GM19455 (cell line): ENCODE measurements at regions not wholly inside any gene's neighbourhood (a gene's known extent, or its start where the extent isn't known, plus 50 kb on each side); places are given as distances from the start of the nearest gene placed in this dataset.

Experiments used
- ATAC-seq: cut with Tn5 transposase; IDR thresholded peaks from one replicate; pipeline ENCODE4 v1.9.1; 2021; ENCODE audit not compliant: unreplicated experiment

DNA sequence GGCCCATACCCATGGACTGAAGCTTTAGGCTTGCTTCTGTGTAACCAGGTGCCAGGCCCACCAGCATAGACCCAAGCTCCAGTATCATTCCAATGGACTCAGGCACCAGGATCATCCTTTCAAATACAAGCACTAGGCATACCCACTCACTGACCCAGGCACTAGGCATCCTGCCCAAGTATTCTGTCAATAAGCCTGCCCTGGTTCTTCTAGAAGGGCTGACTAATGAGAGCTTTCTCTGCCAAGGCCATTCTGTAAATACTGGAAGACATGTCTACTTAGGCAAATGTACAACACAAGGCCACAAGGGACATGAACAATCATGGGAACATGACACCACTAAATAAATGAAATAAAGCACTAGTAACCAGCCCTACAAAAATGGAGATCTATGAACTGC, 352.2 kb downstream of the FSCB start:
- ATAC-seq, result no peak

DNA sequence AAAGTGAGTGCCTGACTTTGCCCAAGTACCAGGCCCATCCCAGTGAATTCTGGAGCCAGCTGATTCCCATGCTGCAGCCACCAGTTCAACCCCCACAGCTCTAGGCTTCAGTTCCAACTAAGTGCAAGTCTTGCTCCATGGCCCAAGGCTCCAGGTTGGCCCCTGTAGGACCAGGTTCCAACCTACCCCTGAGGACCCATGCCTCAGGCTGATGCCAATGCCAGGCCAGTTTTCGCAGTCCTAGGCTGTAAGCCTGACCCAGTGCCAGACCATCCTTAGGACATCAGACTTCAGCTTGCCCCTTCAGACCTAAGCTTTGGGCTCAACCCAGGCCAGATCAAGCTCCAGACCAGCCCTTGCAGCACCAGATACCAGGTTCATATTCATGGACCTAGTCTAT, 352.6 kb downstream of the FSCB start:
- no peak for ATAC-seq

DNA sequence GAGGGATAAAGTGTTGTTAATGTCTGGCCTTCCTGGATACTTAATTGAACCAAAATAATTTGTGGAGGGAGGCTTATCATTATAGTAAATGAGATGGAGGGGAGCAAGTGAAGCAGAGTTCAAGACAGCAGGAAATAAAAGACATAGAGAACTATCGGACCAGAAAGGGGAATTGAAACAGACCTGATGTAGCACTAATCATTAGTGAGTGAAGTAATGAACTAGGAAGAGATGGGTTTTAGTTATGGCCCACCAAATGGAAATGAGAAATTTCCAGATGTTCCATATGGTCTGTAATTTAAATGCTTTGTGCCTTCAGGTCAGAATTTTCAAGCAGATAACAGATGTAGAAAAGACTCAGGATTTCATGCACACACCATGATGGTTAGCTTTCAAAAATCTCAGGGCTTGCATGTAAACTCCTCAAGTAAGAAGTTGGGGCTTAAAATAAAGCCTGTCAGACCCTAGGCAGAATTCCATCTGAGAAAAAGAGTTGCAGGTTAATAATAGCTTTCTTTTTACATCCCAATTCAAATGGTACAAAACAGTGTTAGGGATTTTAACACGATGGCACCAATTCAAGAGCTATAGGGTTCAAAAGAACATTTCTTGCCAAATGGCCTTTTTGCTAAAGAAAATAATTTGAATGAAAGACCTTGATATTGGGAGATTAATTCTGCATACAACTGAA, 355.8 kb downstream of the FSCB start:
- no peak for ATAC-seq

DNA sequence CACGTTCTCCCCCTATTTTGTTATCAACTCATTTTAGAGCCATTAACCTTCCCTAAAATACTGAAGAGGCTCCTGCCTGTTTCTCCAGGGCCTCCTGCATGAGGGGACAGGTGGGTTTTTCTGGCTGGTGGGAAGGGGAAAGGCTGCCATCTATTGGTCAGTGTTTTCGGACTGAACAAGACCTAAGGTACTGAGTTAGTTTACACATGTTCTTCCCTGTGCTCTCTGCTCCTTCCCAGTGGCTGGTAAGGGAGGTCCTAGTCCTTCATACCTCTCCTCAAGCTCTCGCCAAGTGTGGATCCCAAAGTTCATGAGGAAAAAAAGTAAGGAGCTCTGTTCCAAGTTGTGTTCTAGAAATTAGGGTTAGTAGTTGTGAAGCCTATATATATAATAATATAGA, 357.5 kb downstream of the FSCB start:
- ATAC-seq, result no peak

DNA sequence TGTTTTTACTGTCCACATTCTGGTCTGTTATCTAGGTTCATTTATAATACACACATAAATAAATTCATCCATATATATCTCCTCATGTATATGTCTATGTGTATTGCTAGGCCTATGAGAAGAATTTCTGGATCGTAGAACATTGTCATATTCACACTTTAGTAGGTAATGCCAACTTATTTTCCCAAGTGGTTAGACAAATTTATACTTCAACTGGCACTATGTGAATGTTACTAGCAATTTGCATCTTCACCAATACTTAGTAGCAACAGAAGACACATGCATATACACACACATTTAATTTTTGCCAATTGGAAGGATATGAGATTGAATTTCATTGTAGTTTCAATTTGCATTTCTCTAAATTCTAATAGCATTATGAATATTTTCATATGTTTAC, 365.1 kb downstream of the FSCB start:
- no peak for ATAC-seq

DNA sequence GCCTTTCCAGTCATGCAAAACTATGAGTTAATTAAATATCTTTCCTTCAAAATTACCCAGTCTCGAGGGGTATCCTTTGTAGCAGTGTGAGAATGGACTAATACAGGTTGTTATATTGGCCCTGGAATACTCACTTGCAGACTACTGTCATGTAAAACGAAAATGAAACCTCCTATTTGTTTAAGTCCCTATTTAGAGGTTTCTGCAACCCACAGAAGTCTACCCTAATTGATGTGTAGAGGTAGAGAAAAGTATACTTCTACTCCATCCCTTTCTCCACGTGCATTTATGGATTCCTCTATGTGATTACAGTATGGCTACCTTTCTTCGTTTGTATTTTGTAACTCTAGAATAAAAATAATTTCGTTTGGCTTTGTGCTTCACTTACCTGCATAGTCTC, 371.1 kb downstream of the FSCB start:
- peak; percentile 74 for ATAC-seq

DNA sequence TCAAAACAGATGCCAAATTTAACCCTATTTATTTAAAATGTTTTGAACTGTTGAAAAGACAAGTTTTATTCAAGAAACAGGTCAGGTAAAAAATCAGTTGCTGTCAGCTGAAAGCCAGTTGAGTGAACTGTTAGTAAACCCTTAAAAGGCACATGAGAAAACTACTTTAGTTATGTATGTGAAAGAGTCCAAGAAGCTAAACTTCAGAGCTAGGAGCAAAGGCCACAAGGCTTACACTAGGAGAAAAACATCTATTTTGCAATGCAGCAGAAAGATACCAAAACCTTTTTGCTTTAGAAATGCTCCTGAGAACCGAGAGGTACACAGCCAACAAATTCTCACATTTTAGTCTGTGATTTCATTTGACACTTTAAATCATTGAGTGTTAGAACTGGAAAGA, 375.2 kb downstream of the FSCB start:
- ATAC-seq, result no peak

DNA sequence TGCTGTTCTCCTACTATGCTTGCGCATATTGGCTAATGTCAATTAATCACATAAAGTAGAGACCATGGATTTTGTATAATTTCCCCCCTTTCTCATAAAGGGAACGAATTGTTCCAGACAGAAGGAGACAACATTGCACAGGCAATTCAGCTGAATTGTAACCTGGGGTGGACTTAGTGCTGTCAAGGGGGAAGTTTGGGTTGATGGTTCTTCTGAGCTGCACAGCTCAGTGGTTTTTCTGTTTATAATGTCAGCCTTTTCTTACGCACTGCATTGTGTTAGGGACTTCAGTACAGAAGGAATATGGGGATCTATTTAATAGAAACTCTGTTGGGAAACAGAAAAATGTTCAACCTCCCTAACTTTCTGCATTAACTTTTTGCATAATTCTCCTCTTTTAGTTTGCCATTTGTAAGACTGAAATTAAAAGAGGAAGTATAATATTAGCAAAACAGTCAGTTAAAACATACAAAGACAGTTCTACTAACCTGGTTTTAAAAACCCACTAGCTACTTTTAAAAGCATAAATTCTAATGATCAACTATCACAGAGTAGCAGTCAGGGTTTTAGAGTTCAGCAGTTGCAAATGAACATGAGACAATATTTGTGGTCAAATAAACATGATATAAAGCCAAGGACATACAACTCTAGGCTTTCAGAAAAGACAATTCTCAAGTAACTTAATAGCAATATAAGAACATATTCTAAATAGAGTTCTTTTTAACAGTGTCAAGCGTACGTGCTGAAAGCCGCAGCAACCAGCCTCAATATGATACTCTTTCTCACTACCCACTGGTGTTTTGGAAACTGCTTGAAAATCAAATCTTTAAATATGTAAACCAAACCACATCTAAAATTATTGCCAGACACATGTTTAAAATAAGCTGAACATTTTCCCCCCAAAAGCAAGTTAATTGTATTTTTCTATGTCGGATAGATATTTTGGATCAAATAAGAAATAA, 393.0 kb downstream of the FSCB start:
- ATAC-seq, result peak; percentile 52

DNA sequence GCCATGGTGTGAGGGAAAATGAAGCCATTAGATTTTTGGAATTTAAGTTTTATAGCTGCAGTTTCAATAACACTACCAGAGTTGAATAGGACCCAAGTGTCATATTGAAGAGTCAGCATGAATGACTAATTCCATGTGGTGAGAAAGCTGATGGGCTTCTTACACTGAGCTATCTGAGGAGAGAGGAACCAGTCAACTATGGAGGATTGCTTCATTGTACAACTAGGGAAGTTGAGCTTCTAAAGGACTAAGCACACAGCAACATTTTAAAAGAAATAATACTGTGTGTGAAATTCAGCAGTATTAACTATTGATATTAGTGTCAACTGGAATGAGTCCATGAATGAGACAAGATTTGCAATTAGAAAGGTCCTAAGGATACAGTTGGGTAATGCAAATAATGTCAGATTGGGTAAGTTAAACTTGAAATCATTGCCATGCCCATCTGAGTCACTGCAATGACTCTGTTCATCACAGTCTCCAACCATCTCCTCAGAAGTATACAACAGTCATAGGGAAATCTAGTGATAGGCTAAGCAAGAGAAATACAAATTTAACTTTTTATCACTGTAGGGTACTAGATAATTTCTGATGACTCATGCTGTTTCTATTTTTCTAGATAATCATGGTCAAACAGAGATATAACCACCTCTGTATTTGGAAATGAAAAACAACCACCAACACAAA, 394.2 kb downstream of the FSCB start:
- ATAC-seq, result peak; percentile 23

DNA sequence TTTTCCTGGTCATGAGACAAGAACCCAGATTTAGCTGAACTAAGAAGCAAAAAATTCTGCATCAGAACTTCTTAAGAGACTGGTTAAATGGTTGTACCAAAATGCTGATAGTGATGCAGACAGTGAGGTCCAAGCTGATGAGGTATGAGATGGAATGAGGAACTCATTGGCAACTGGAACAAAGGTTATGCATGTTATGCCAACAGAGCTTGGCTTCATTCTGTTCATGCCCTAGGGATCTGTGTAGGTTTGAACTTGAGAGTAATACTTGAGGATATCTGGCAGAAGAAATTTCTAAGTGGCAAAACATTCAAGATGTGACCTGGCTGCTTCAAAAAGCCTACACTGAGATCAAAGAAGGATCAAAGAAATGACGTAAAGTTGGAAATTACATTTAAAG, 398.0 kb downstream of the FSCB start:
- ATAC-seq, result no peak

DNA sequence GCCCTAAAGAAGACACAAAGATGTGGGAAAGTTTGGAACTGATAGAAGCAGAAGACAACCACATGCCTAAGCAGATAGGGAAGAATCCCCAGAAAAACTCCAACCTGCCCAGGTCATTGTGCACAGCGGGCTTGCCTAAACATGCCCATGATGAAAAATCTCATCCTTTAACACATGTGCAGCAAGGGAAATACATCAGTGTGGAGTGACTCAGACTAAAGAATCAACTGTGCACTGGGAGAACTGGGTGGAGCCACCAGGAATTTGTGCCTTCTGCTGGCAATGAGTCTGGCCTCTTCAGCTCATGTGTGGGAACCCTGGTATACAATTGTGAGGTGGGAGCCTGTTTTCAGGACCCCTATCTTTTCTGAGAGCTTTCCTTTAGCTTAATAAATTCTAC, 398.5 kb downstream of the FSCB start:
- ATAC-seq, result no peak

DNA sequence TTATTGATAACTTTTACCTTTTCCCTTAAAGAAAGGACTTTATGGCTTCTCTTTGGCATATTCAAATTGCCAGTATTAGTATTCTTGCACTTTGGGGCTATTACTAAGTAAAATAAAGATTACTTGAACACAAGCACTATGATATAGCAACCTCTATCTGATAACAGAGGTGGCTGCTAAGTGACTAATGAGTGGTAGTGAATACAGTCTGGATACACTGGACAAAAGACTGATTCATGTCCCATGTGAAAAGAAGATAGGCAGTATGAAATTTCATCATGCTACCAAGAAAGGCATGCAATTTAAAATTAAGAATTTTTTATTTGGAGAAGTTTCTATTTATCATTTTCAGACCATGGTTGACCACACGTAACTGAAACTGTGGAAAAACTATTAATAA, 399.9 kb downstream of the FSCB start:
- ATAC-seq, result no peak

DNA sequence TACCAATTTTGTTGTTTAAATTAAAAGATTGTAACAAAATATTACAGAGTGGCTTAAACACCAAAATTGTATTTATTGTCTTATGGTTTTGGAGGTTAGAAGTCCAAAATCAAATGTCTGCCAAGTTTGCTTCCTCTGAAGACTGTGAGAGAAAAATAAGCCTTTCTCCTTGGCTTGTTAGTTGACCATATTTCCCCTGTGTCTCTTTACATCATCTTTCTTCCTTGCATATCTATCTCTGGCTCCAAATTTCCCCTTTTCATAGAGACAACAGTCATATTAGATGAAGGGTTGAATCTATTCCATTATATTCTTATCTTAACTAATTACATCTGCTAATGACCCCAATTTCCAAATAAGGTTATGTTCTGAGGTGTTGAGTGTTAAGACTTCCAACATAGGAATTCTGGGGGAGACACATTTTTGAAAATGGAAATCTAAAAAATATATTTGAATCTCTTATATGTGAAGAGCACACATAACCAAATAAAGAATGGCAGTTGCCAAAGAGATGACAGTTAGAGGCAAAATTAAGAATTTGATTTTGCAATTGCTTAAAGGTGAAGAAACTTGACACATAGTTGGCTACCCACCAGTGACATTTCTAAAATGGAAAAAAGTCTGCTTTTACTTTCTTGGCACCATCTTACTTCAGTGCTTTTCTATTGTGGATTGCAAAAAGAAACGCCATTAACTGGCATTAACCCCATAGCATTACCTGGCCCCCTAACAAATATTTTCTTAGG, 407.2 kb downstream of the FSCB start:
- ATAC-seq, result no peak

DNA sequence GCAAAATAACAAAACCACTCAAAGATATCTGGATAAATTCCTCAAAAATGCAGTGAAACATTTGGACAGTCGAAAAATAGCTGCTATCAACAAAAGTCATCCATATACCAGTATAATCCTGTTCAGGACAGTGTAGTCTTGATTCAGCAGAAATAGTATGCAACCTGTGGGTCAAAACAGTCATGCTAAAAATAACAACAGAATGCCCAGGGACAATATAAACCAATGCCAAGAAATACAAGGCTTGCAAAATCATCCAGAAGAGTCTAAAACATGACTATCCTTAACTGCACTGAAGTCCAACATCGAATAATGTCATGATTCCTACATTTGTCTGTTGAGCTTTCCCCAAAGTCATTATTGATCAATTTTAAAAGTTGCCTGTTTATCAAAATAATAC, 425.9 kb downstream of the FSCB start:
- no peak for ATAC-seq

DNA sequence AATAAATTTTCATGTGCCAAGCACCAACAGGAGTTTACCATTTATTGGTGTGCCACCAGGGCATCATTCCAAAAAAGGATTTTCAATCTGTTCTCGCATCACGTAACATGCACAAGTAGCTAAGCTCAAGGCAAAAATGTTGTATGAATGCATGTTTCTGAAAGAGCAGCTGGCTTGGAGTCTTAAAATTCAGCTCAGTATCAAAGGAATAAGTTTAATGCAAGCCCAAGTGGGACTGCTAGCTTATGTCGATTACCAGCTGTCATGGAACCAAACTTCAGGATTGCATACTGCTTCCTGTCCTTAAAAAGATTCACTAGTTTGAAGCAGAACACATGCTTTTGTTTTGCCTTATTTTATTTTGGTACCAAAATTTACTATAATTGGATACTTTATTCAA, 437.0 kb downstream of the FSCB start:
- no peak for ATAC-seq

DNA sequence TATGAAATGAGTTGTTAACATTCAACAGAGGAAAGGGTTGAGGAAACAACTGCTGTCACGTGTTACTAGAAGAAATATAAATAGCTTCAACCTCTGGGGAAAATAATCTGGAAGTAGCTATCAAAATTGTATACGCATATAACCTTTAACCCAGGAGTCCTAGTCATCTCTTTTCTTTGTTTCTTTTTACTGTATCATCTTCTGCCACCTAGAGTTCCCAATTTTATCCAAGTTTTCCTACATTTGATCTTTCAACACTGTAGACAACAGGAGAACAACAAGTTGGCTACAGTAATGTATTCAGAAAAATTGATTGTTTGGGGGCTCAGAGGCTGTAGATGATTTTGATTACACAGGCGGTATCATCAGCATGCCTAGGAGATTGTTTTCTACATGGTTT, 453.7 kb downstream of the FSCB start:
- ATAC-seq, result no peak

DNA sequence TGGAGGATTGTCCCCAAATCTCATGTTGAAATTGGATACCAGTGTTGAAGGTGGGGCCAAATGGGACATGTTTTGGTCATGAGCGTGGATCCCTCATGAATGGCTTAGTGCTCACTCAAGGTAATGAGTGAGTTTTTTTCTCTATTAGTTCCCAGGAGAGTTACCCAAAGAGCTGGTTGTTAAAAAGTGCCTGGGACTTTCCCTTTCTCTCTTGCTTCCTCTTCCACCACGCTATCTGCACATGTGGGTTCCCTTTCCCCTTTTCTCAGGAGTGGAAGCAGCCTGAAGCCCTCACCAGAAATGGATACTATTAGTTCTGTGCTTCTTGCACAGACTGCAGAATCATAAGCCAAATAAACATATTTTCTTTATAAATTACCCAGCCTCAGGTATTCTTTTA, 465.4 kb downstream of the FSCB start:
- no peak for ATAC-seq

DNA sequence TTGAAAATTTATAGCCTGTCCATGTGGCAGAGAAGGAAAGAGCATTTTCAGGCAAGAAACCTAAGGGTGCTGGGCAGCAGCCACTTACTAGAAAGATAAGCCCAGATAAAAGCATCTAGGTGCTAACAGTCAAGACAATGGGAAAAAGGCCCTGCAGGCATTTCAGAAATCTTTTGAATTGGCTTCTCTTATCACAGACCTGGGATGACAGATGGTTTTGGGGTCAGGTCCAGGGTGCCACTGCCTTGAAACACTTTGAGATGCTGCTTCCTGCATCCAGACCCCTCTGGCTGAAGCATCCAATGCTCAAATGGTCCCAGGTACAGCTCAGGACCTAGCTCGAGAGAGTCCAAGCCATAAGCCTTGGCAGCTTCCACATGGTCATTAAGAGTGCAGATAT, 466.5 kb downstream of the FSCB start:
- ATAC-seq, result no peak

DNA sequence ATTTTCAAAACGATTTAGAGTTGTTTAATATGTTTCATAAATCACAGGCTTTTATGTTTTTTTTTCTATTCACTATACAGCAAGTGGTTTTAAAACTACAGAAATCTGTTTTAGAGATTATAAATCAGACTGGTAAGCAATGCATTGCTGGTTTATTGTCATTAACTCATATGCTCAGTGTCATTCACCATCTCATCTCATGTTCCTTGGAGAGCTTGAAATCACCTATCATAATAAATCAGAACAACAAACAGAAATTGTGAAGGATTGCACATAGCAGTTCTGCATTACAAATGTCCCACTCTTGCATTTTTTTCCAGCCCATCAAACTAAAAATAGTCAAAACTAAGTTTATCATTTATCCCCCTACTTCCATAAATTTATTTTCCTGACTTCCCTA, 470.8 kb downstream of the FSCB start:
- ATAC-seq, result no peak

DNA sequence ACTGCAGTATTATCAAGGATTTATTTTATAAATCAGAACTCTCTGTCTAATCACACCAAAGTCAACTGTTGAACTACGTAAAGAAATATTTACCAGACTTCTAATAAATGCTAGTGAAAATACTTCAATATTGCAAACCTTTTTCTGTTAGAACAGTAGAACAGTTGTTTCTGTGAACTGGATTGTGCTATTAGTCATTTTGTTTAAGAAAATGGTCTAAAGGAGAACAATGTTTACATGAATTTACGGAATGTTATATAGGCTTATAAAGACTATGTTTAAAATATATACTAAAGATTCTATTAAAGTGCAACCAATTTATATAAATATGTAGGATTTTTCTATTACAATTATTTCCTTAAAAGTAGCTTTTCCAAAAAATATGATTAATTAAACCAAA, 471.4 kb downstream of the FSCB start:
- ATAC-seq, result no peak

DNA sequence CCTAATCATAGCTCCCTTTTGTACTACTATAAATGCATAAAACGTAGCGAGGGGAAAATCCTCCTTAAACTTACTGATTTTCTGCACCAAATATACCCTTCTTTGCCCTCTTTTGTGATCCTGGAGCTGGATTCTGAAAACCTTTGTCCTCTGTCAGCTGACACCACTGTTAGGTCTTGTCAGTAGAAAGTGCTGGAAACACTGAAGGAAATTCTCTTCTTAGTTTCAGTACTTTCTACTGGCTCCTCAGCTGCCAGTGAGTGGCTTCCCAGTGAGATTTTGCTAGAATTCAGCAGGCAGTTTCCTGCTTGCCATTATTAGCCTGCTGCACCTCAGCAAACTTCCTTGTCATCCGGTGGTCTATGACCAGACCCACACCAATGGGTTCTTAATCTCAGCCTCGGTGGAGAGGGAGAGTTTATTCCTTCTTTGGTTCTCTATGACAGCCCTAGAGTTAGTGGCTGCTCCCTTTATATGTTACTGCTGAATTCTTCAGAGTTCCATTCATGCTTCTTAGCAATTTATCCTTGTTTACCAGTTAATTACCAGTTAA, 476.2 kb downstream of the FSCB start:
- ATAC-seq, result no peak
